ENCODE measurements at regions not wholly inside any gene's neighbourhood (a gene's known extent, or its start where the extent isn't known, plus 50 kb on each side); places are given as distances from the start of the nearest gene placed in this dataset.

DNA sequence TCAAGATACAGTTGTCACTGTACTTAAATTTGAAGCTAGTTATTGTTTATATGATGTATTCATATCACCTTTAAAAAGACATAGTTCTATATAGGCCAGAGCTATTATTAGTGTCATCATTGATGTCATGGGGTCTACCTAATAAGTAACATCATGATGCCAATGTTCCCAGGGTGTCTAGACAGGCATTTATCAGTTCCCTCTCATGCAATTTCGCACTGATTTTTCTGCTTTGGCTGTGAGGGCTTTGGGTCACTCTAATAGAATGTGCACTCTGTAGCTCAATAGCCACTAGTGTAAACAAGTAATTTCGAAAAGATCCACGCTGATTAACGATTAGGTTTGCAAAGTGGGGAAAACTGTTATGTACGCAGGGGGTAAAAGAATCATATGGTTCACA, 1651.3 kb downstream of the SLITRK5 start:
- Histone ChIP-seq H3K36me3 (ENCODE audit: control insufficient read depth, insufficient read depth, low read length) (no peaks in the 10 kb centered on the region), H3K9me3 (ENCODE audit: control insufficient read depth, low read length) (no peaks in the 10 kb centered on the region), H3K4me1 (ENCODE audit: control insufficient read depth, insufficient read depth, low read length, poor library complexity, severe bottlenecking) (no peaks in the 10 kb centered on the region), H3K27me3 (replicated peaks; ENCODE audit: control insufficient read depth, insufficient read depth, low read length, poor library complexity, severe bottlenecking) (no peaks in the 10 kb centered on the region), H3K27ac (ENCODE audit: insufficient read depth, low read length, poor library complexity, severe bottlenecking) (no peak overlapping the region), H3K4me3 (ENCODE audit: insufficient read depth, low read depth, low read length, poor library complexity, severe bottlenecking) (no peak overlapping the region)
- no peak for DNase-seq

GRCh38 chr13:89324582-89324981, 1653.4 kb downstream of the SLITRK5 start:
- H3K27ac ChIP-seq (ENCODE audit: insufficient read depth, low read length, poor library complexity, severe bottlenecking), result no peak overlapping the region
- no peaks in the 10 kb centered on the region for H3K9me3 ChIP-seq (ENCODE audit: control insufficient read depth, low read length)
- no peaks in the 10 kb centered on the region for H3K36me3 ChIP-seq (ENCODE audit: control insufficient read depth, insufficient read depth, low read length)
- DNase-seq, result no peak
- H3K4me1 ChIP-seq (ENCODE audit: control insufficient read depth, insufficient read depth, low read length, poor library complexity, severe bottlenecking), result no peaks in the 10 kb centered on the region
- H3K4me3 ChIP-seq (ENCODE audit: insufficient read depth, low read depth, low read length, poor library complexity, severe bottlenecking), result no peak overlapping the region
- no peaks in the 10 kb centered on the region for H3K27me3 ChIP-seq (replicated peaks; ENCODE audit: control insufficient read depth, insufficient read depth, low read length, poor library complexity, severe bottlenecking)

DNA sequence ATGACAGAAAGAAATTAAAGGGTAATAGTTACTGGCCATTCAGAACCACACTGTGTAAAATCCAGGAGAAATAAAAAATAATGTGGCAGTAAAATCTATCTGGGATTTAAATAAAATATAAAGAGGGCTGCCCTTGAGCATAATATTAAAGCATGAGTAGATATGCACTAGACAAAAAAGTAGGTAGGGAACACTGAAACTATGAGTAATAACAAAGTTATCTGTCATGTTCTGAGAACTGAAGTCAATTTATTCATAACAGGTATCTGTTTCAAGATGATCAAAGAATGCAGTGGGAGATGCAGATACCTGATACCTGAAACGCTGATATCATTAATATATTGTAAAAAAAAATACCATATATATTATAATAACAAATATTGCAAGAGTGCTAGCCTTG, 1672.0 kb downstream of the SLITRK5 start:
- no peak overlapping the region for H3K4me3 ChIP-seq (ENCODE audit: insufficient read depth, low read depth, low read length, poor library complexity, severe bottlenecking)
- H3K9me3 ChIP-seq (ENCODE audit: control insufficient read depth, low read length), result no peaks in the 10 kb centered on the region
- no peaks in the 10 kb centered on the region for H3K36me3 ChIP-seq (ENCODE audit: control insufficient read depth, insufficient read depth, low read length)
- no peak overlapping the region for H3K27ac ChIP-seq (ENCODE audit: insufficient read depth, low read length, poor library complexity, severe bottlenecking)
- H3K27me3 ChIP-seq (replicated peaks; ENCODE audit: control insufficient read depth, insufficient read depth, low read length, poor library complexity, severe bottlenecking), result no peaks in the 10 kb centered on the region
- no peaks in the 10 kb centered on the region for H3K4me1 ChIP-seq (ENCODE audit: control insufficient read depth, insufficient read depth, low read length, poor library complexity, severe bottlenecking)
- no peak for DNase-seq

- H3K4me3 ChIP-seq (ENCODE audit: insufficient read depth, low read depth, low read length, poor library complexity, severe bottlenecking), result no peak overlapping the region
- H3K4me1 ChIP-seq (ENCODE audit: control insufficient read depth, insufficient read depth, low read length, poor library complexity, severe bottlenecking), result no peaks in the 10 kb centered on the region
- no peak for DNase-seq
- no peaks in the 10 kb centered on the region for H3K36me3 ChIP-seq (ENCODE audit: control insufficient read depth, insufficient read depth, low read length)
- no peaks in the 10 kb centered on the region for H3K27me3 ChIP-seq (replicated peaks; ENCODE audit: control insufficient read depth, insufficient read depth, low read length, poor library complexity, severe bottlenecking)
- no peak overlapping the region for H3K27ac ChIP-seq (ENCODE audit: insufficient read depth, low read length, poor library complexity, severe bottlenecking)
- no peaks in the 10 kb centered on the region for H3K9me3 ChIP-seq (ENCODE audit: control insufficient read depth, low read length)
These were observed 1681.2 kb downstream of the SLITRK5 start for GRCh38 chr13:89352384-89352783.

- no peaks in the 10 kb centered on the region for H3K36me3 ChIP-seq (ENCODE audit: control insufficient read depth, insufficient read depth, low read length)
- no peaks in the 10 kb centered on the region for H3K4me1 ChIP-seq (ENCODE audit: control insufficient read depth, insufficient read depth, low read length, poor library complexity, severe bottlenecking)
- no peak overlapping the region for H3K4me3 ChIP-seq (ENCODE audit: insufficient read depth, low read depth, low read length, poor library complexity, severe bottlenecking)
- no peak overlapping the region for H3K27ac ChIP-seq (ENCODE audit: insufficient read depth, low read length, poor library complexity, severe bottlenecking)
- no peaks in the 10 kb centered on the region for H3K27me3 ChIP-seq (replicated peaks; ENCODE audit: control insufficient read depth, insufficient read depth, low read length, poor library complexity, severe bottlenecking)
- no peaks in the 10 kb centered on the region for H3K9me3 ChIP-seq (ENCODE audit: control insufficient read depth, low read length)
- no peak for DNase-seq
These were observed 1690.7 kb downstream of the SLITRK5 start for GRCh38 chr13:89361909-89362308.

DNA sequence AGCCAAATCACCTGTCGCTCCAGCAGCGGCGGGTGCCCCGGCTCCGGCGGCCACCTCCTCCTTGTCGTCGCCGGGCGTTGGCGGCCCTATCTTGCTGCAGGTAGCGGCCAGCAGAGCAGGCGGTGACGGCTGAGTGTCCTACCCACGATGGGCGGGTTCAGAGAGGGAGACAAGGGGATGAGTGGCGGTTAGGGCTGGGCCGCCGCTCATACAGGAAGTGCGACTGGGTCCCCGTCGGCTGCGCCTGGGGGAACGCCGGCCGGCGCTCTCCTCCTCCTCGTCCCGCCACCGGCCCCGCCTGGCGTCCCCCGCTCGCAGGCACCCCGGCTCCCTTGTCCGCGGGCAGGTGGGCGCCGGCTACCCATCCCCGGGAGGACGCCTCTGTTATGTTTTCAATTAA, 1692.0 kb downstream of the SLITRK5 start:
- H3K36me3 ChIP-seq (ENCODE audit: control insufficient read depth, insufficient read depth, low read length), result no peaks in the 10 kb centered on the region
- no peak overlapping the region for H3K4me3 ChIP-seq (ENCODE audit: insufficient read depth, low read depth, low read length, poor library complexity, severe bottlenecking)
- H3K27ac ChIP-seq (ENCODE audit: insufficient read depth, low read length, poor library complexity, severe bottlenecking), result no peak overlapping the region
- no peaks in the 10 kb centered on the region for H3K4me1 ChIP-seq (ENCODE audit: control insufficient read depth, insufficient read depth, low read length, poor library complexity, severe bottlenecking)
- H3K9me3 ChIP-seq (ENCODE audit: control insufficient read depth, low read length), result no peaks in the 10 kb centered on the region
- no peaks in the 10 kb centered on the region for H3K27me3 ChIP-seq (replicated peaks; ENCODE audit: control insufficient read depth, insufficient read depth, low read length, poor library complexity, severe bottlenecking)
- no peak for DNase-seq

DNA sequence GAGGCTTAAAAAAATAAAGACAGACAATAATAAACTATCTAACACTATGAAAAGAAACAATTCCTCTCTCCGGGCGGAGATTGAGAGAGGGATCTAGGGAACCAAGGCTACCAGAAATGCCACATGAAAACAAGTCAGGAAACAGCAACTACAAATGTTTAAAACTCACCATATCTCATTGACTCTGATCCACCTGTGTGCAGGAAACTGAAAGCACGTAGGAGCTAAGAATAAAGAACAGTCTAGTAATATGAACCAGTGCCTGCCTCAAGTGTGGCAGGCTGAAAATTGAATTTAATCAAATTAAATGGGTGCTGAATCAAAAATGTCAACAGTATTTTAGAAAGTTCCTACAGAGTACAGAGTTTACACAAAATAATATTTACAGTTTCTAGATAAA, 1701.0 kb downstream of the SLITRK5 start:
- H3K4me3 ChIP-seq (ENCODE audit: insufficient read depth, low read depth, low read length, poor library complexity, severe bottlenecking), result no peak overlapping the region

DNA sequence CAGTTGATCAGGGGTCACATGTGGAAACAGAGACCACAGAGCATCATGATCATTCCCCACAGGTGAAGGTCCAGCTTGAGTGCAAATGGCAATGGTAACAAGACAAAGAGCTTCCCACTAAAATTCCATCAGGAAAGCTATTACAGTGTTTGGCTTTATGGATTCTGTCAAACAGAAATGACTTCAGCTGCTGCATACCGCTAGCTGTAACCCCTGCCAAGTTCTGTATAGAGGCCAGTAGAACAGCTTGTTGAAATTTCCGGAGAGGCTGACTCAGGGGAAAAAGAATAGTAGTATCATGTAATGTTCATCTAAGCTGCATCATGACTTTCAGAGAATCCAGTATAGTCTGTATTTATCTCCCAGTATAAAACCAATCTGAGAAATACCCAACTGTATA, 1704.7 kb downstream of the SLITRK5 start:
- Histone ChIP-seq H3K4me1 (ENCODE audit: control insufficient read depth, insufficient read depth, low read length, poor library complexity, severe bottlenecking) (no peaks in the 10 kb centered on the region), H3K4me3 (ENCODE audit: insufficient read depth, low read depth, low read length, poor library complexity, severe bottlenecking) (no peak overlapping the region), H3K27ac (ENCODE audit: insufficient read depth, low read length, poor library complexity, severe bottlenecking) (no peak overlapping the region), H3K36me3 (ENCODE audit: control insufficient read depth, insufficient read depth, low read length) (no peaks in the 10 kb centered on the region), H3K9me3 (ENCODE audit: control insufficient read depth, low read length) (no peaks in the 10 kb centered on the region), H3K27me3 (replicated peaks; ENCODE audit: control insufficient read depth, insufficient read depth, low read length, poor library complexity, severe bottlenecking) (no peaks in the 10 kb centered on the region)
- DNase-seq, result no peak

More for the DNA sequence above, 1701.0 kb downstream of the SLITRK5 start:
- H3K4me1 ChIP-seq (ENCODE audit: control insufficient read depth, insufficient read depth, low read length, poor library complexity, severe bottlenecking), result no peaks in the 10 kb centered on the region
- no peak overlapping the region for H3K27ac ChIP-seq (ENCODE audit: insufficient read depth, low read length, poor library complexity, severe bottlenecking)
- DNase-seq, result no peak
- no peaks in the 10 kb centered on the region for H3K9me3 ChIP-seq (ENCODE audit: control insufficient read depth, low read length)
- H3K27me3 ChIP-seq (replicated peaks; ENCODE audit: control insufficient read depth, insufficient read depth, low read length, poor library complexity, severe bottlenecking), result no peaks in the 10 kb centered on the region
- H3K36me3 ChIP-seq (ENCODE audit: control insufficient read depth, insufficient read depth, low read length), result no peaks in the 10 kb centered on the region

- Histone ChIP-seq H3K4me3 (ENCODE audit: insufficient read depth, low read depth, low read length, poor library complexity, severe bottlenecking) (no peak overlapping the region), H3K9me3 (ENCODE audit: control insufficient read depth, low read length) (no peaks in the 10 kb centered on the region), H3K27me3 (replicated peaks; ENCODE audit: control insufficient read depth, insufficient read depth, low read length, poor library complexity, severe bottlenecking) (no peaks in the 10 kb centered on the region), H3K4me1 (ENCODE audit: control insufficient read depth, insufficient read depth, low read length, poor library complexity, severe bottlenecking) (no peaks in the 10 kb centered on the region), H3K36me3 (ENCODE audit: control insufficient read depth, insufficient read depth, low read length) (no peaks in the 10 kb centered on the region), H3K27ac (ENCODE audit: insufficient read depth, low read length, poor library complexity, severe bottlenecking) (no peak overlapping the region)
- no peak for DNase-seq
These were observed 1708.9 kb downstream of the SLITRK5 start for GRCh38 chr13:89380101-89380500.

DNA sequence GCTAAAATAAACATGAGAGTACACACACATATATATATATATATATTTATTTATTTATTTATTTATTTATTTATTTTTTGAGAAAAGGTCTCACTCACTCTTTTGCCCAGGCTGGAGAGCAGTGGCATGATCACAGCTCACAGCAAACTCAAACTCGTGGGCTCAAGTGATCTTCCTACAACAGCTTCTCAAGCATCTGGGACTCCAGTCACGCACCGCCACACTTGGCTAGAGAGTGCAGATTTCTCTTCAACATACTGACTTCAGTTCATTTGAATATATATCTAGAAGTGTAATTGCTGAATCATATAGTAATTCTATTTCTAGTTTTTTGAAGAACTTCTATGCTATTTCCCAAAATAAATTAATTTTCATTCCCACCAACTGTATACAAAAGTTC, 1711.8 kb downstream of the SLITRK5 start:
- no peak for DNase-seq
- Histone ChIP-seq H3K9me3 (ENCODE audit: control insufficient read depth, low read length) (no peaks in the 10 kb centered on the region), H3K4me3 (ENCODE audit: insufficient read depth, low read depth, low read length, poor library complexity, severe bottlenecking) (no peak overlapping the region), H3K27me3 (replicated peaks; ENCODE audit: control insufficient read depth, insufficient read depth, low read length, poor library complexity, severe bottlenecking) (no peaks in the 10 kb centered on the region), H3K4me1 (ENCODE audit: control insufficient read depth, insufficient read depth, low read length, poor library complexity, severe bottlenecking) (no peaks in the 10 kb centered on the region), H3K36me3 (ENCODE audit: control insufficient read depth, insufficient read depth, low read length) (no peaks in the 10 kb centered on the region), H3K27ac (ENCODE audit: insufficient read depth, low read length, poor library complexity, severe bottlenecking) (no peak overlapping the region)

- DNase-seq, result no peak
- no peaks in the 10 kb centered on the region for H3K27me3 ChIP-seq (replicated peaks; ENCODE audit: control insufficient read depth, insufficient read depth, low read length, poor library complexity, severe bottlenecking)
These were observed 1712.7 kb downstream of the SLITRK5 start for GRCh38 chr13:89383891-89384290.

More at GRCh38 chr13:89383891-89384290, 1712.7 kb downstream of the SLITRK5 start:
- H3K4me1 ChIP-seq (ENCODE audit: control insufficient read depth, insufficient read depth, low read length, poor library complexity, severe bottlenecking), result no peaks in the 10 kb centered on the region
- no peaks in the 10 kb centered on the region for H3K9me3 ChIP-seq (ENCODE audit: control insufficient read depth, low read length)
- no peak overlapping the region for H3K27ac ChIP-seq (ENCODE audit: insufficient read depth, low read length, poor library complexity, severe bottlenecking)
- H3K4me3 ChIP-seq (ENCODE audit: insufficient read depth, low read depth, low read length, poor library complexity, severe bottlenecking), result no peak overlapping the region
- no peaks in the 10 kb centered on the region for H3K36me3 ChIP-seq (ENCODE audit: control insufficient read depth, insufficient read depth, low read length)

Data from effector memory CD4-positive, alpha-beta T cell (primary cell).